NOMO-1 treated with dmso at 0.1 percent for 144 hours (cell line): ENCODE measurements at regions not wholly inside any gene's neighbourhood (a gene's known extent, or its start where the extent isn't known, plus 50 kb on each side); places are given as distances from the start of the nearest gene placed in this dataset.
"Not testable (repeated sequence)": the region's sequence is repeated elsewhere in the genome, so short reads cannot be mapped to it uniquely, and the experiment has no call there.

Source experiments
- DNase-seq: peaks from one replicate; lab custom pipeline; 2025; ENCODE audit not compliant: unreplicated experiment; lab: John Stamatoyannopoulos, UW

DNA sequence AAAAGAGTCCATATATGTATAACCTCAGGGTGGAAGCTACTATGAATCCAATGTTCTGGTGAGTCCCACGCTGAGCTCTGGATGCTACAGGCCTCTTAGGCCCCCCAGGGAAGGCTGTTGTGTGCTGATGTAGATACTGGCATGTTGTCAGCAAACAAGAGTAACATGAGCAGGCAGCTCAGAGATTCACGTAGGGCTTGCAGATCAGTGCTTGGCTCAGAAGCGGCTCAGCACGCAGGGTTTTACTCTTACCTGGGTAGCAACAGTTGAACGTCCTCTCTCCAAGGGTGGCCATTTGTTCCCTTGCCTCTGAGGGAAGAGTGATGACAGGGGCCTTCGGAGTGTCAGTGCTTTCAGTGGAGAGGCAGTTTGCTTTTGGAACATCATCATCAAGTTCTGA lies 93.4 kb downstream of the ZFP64 start:
- DNase-seq = no peak

GRCh38 chr20:52096117-52096516 lies 95.5 kb downstream of the ZFP64 start:
- no peak for DNase-seq

DNA sequence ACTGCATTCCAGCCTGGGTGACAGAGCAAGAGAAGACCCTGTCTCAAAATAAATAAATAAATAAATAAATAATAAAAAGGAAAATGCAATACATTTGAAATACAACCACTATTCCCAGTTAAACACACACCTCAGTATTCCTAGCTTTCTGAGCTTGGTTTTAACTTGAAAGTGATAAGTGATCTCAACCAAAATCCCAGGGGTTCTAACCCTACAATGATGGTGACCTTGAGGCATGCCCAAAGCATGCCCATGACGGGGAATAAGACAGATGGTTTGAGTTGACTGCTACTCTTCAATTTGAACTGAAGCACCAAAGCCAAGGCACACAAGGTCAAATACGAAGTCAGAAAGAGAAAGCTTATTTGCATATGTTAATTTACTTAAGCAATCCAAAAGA lies 96.9 kb downstream of the ZFP64 start:
- no peak for DNase-seq

- DNase-seq = no peak
Measured at GRCh38 chr20:52093575-52093974, 98.0 kb downstream of the ZFP64 start.

GRCh38 chr20:52090035-52090434 lies 101.5 kb downstream of the ZFP64 start:
- DNase-seq = no peak

DNA sequence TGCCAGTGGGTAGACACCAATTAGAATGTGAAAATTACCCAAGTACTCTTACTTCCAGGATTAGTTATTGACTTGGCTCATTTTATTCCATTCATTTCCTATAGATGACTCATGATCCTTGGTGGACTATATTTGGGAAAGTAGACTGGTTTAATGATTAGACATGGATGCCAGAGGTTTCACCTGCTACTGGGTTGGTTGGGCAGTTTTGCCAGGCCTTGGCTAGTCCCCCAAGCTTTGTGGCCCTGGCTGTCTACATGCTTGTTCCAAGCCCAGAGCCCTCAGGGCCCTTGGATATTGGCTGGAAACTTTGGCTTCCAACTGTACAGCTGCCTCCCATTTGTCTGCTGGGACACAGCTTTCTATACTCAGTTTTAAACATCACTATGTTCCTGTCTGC lies 104.1 kb downstream of the ZFP64 start:
- DNase-seq = no peak

- DNase-seq = no peak
Measured at GRCh38 chr20:52086878-52087277, 104.7 kb downstream of the ZFP64 start.

DNA sequence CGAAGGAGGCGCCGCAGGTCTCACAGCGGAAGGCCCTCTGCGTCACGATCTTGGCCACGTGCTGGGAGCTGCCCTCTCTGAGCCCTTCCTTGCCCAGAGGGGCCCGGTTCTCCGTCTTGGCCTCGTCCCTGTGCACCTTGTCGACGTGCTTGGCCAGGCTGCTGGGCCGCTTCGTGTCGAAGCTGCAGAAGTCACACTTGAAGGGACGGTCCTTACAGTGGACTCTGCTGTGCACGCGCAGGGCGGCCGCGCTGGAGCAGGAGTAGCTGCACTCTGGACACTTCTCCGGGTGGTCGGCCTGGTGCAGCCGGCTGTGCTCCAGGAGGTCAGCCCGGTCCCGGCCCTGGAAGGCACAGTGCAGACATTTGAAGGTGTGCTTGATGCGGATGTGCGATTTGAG lies 106.9 kb downstream of the ZFP64 start:
- no peak for DNase-seq

- DNase-seq = peak; percentile 27
Measured at GRCh38 chr20:52083627-52084232, 107.8 kb downstream of the ZFP64 start.

DNA sequence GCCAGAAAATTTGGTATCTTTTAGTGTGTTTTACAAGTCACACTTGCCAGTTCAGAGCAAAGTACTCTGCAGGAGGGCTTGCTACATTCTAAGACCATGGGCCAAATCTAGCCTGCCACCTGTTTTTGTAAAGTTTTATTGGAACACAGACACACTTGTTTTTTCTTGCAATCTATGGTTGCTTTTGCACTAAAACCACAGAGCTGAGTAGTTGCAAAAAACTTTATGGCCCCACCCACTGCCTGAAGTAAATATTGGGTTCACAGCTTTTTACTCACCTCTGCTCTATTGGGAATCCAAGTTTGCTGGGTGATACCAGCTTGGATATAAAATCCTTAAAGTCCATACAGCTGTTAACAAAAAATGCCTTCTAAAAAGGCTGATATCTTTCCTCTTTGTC lies 109.0 kb downstream of the ZFP64 start:
- DNase-seq = no peak

- no peak for DNase-seq
Measured at GRCh38 chr20:52081791-52082190, 109.8 kb downstream of the ZFP64 start.

DNA sequence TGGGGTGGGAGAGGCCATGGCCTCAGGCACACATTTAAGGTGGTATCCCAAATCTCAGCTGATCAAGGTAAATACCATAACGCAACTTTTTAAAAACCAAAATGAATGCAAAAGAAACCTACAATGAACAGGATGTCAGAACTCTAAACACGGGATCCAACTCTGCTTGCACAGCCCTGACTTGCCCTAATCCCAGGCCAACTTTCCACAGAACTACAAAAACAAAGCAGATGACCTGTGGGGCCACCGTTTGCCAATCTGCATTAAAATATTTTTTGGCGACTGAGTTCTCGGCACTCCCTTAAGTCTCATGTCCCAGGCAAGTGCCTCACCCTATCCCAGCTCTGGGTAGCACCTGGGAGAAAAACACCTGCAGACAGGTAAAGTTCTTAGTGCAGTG lies 110.5 kb downstream of the ZFP64 start:
- DNase-seq = no peak

DNA sequence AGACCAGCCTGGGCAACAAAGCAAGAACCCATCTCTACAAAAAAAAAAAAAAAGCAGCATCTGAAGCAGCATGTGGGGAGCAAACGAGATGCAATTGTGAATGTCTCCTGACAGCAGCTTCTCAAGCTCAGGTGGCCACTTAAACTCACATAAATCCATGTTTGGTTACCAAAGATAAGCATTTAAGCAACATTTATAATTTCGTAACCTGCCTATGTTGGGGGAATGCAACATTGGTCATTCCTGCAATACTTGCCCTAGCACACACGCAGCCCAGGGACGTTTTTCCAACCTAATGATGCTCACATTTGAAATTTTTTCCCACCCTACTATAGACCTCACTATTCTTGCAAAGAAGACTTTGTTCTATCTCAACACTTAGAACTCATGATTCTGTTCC lies 113.3 kb downstream of the ZFP64 start:
- DNase-seq = no peak

- no peak for DNase-seq
Measured at GRCh38 chr20:52076164-52076563, 115.4 kb downstream of the ZFP64 start.

DNA sequence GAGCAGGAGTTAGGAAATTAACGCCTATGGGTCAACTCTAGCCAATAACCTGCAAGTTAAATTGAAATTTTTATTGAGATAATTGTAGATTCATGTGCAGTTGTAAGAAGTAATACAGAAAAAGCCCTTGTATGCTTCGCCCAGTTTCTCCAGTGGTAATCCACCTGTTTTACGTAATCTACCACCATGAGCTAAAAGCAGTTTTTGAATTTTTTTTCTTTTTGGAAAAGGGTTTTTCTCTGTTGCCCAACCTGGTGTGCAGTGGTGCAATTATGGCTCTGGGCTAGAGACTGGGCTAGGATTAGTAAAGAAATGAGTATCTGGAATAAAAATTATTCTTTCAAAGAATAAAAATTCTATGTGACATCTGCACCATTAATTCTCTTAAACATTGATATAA lies 116.2 kb downstream of the ZFP64 start:
- no peak for DNase-seq

- no peak for DNase-seq
Measured at GRCh38 chr20:52071136-52071535, 120.4 kb downstream of the ZFP64 start.

GRCh38 chr20:52064931-52065330 lies 126.6 kb downstream of the ZFP64 start:
- no peak for DNase-seq

DNA sequence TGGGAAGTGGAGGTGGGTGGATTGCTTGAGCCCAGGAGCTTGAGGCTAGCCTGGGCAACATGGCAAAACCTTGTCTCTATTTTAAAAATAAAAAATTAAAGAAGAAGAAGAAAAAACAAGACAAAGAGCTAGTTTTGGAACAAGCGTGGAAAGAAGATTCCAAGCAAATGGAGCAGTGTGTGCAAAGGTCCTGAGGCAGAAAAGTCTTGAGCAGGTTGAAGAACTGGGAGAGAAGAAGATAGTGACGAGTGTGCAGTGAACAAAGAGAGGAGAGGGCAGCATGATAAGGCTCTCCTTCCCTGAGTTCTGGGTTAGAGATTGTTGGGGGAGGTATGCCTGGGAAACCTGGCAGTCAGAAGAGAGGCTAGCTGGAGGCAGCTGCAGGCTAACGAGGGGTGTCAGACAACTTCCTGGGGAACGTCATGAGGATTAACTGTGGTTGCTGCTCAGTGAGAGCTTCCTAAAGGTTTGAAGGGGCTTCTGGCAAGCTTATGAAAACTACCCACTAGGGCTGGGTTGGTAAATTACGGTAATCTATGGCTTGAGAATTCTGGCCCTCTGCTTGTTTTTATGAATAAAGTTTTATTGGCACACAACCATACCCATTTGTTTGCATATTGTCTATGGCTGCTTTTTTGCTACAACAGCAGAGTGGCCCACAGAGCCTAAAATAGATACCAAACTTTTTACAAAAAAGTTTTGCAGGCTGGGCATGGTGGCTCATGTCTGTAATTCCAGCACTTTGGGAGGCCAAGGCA lies 128.9 kb downstream of the ZFP64 start:
- no peak for DNase-seq

GRCh38 chr20:52060794-52061714 lies 130.5 kb downstream of the ZFP64 start:
- no peak for DNase-seq

GRCh38 chr20:52057133-52057532 lies 134.4 kb downstream of the ZFP64 start:
- not testable (repeated sequence) for DNase-seq

DNA sequence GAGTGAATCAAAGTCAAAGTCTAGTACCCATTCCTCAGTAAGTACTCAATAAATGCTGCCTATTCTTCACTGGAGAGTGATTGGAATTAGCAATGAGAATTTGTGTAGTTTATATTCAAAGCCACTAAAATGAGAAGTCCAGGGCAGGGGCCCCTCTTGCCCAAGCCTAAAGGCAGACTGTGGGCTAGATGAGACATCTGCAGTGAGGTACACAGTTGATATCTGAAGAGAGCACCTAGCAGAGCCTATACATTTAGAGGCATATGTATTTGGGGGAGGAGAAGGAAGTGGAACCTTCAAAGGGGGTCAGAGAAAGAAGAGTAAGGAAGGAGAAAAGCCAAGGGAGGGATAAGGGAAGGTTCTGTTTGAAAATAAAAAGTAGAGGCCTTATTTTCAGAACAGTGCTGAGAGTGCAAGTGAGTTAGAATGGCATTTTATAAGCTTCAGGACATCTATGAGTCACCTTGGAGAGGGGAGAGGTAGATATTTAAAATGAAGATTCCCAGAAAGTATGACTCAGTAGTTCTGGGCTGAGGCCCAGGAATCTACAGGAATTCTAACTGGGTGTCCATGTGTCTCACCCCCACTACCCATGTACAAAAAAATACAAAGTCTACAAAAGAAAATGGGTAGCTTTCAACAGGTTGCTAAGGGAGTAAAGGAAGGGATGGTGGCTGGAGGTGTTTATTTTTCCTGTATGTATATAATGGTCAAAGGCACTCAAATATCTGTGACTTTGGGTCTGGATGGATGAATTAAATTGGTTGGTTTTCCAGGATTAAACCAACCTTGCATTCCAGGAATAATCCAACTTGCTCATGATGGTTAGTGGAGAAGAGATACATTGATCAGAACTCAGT lies 135.1 kb downstream of the ZFP64 start:
- DNase-seq = no peak
